ENCODE measurements at regions not wholly inside any gene's neighbourhood (a gene's known extent, or its start where the extent isn't known, plus 50 kb on each side); places are given as distances from the start of the nearest gene placed in this dataset.

DNA sequence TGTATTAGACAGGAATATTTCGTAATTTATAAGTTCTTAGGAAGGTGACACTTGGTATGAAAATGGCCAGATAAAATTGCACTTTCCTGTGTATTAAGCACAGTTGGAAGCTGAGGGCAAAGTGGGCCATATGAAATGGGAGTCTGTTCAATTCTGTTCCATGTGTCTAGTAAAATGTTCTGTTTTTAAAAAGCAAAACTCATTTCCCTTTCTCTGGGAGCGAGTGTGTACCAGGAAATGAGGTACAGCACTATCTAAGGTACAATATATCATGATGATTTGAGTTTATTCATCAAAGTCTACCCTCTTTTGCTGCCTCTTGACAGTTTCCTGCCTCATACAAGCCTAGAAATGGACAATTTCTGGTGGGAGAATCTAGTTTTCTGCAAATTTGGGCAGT, 51.2 kb upstream of the KCNN2 start:
- H3K36me3 Mint-ChIP-seq (ENCODE audit: unreplicated experiment), result no peaks in the 10 kb centered on the region
- H3K9me3 Mint-ChIP-seq (ENCODE audit: unreplicated experiment), result no peaks in the 10 kb centered on the region
- H3K4me1 Mint-ChIP-seq (ENCODE audit: unreplicated experiment), result peaks cover 7% of the 10 kb centered on the region
- TF ChIP-seq, protein P1, sequence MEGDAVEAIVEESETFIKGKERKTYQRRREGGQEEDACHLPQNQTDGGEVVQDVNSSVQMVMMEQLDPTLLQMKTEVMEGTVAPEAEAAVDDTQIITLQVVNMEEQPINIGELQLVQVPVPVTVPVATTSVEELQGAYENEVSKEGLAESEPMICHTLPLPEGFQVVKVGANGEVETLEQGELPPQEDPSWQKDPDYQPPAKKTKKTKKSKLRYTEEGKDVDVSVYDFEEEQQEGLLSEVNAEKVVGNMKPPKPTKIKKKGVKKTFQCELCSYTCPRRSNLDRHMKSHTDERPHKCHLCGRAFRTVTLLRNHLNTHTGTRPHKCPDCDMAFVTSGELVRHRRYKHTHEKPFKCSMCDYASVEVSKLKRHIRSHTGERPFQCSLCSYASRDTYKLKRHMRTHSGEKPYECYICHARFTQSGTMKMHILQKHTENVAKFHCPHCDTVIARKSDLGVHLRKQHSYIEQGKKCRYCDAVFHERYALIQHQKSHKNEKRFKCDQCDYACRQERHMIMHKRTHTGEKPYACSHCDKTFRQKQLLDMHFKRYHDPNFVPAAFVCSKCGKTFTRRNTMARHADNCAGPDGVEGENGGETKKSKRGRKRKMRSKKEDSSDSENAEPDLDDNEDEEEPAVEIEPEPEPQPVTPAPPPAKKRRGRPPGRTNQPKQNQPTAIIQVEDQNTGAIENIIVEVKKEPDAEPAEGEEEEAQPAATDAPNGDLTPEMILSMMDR (IDR thresholded peaks at IDR 0.05), result no peak
- H3K27ac Mint-ChIP-seq (ENCODE audit: unreplicated experiment), result no peak overlapping the region
- no peak for DNase-seq (ENCODE audit: extremely low spot score, unreplicated experiment)
- H3K27me3 Mint-ChIP-seq (ENCODE audit: unreplicated experiment), result no peaks in the 10 kb centered on the region
- no peak overlapping the region for H3K4me3 Mint-ChIP-seq (ENCODE audit: unreplicated experiment)

DNA sequence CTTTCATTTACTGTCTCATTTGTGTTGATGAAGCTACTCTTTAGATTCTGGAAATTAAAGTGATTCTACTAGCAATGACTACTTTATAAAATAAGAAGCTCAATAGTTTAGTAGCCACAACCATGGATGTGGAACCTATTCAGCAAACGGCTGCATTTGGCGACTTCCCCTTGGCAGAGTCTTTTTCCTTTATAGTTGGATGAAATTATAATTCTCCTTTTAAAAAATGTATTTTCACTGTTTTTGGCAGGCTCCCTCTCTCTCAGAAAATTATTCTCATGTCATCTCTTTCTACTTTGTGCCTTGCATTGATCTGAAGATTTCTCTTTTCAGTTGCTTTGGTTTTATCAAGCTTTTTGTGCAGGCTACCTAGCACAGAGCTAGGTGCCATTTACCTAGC, 50.6 kb upstream of the KCNN2 start:
- Mint-ChIP-seq H3K4me3 (ENCODE audit: unreplicated experiment) (no peak overlapping the region), H3K4me1 (ENCODE audit: unreplicated experiment) (peaks cover 7% of the 10 kb centered on the region), H3K9me3 (ENCODE audit: unreplicated experiment) (no peaks in the 10 kb centered on the region), H3K27me3 (ENCODE audit: unreplicated experiment) (no peaks in the 10 kb centered on the region), H3K36me3 (ENCODE audit: unreplicated experiment) (no peaks in the 10 kb centered on the region), H3K27ac (ENCODE audit: unreplicated experiment) (no peak overlapping the region)
- TF ChIP-seq, protein P1 (IDR thresholded peaks at IDR 0.05), result no peak
- DNase-seq (ENCODE audit: extremely low spot score, unreplicated experiment), result no peak

DNA sequence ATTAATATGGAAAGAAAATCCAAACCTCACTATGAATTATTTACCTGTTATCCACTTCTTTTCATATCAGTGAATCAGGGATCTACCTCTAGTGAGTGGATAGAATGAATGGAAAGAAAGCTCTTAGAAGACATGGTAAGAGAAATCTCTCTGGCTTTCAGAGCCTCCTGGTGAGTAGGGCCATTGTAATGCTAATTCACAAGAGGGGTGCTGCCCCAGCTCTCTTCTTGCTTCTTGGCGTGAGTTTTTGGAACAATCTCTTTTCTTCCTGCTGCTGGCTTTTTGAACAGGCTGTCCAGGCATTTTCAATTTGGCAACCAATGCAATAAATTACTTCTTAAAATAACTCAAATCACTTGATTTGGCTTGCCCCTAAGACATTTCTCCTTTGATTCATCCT, 49.9 kb upstream of the KCNN2 start:
- H3K27me3 Mint-ChIP-seq (ENCODE audit: unreplicated experiment), result no peaks in the 10 kb centered on the region
- H3K4me3 Mint-ChIP-seq (ENCODE audit: unreplicated experiment), result no peak overlapping the region
- H3K4me1 Mint-ChIP-seq (ENCODE audit: unreplicated experiment), result peaks cover 7% of the 10 kb centered on the region
- no peak for DNase-seq (ENCODE audit: extremely low spot score, unreplicated experiment)
- no peak overlapping the region for H3K27ac Mint-ChIP-seq (ENCODE audit: unreplicated experiment)
- H3K9me3 Mint-ChIP-seq (ENCODE audit: unreplicated experiment), result no peaks in the 10 kb centered on the region
- TF ChIP-seq, protein P1 (IDR thresholded peaks at IDR 0.05), result no peak
- H3K36me3 Mint-ChIP-seq (ENCODE audit: unreplicated experiment), result no peaks in the 10 kb centered on the region

Data from osteocyte (in vitro differentiated cells).